ENCODE measurements at regions not wholly inside any gene's neighbourhood (a gene's known extent, or its start where the extent isn't known, plus 50 kb on each side); places are given as distances from the start of the nearest gene placed in this dataset.

- H3K27me3 ChIP-seq (ENCODE audit: control insufficient read depth in 1 of 2, insufficient read depth in 2 of 2, low read length in 2 of 2): no peaks in the 10 kb centered on the region
- H3K27ac ChIP-seq (ENCODE audit: extremely low read length, insufficient read depth, low read length): no peak overlapping the region
- ChIA-PET CTCF (ENCODE audit: low intra/inter-chr PET ratio, low total read pairs) (no interaction called here), POLR2A (no interaction called here)
- no peak for TF ChIP-seq ZNF761 (CRISPR knock-in tag; conservative IDR thresholded peaks at IDR 0.05)
- no peak for TF ChIP-seq MAFG (CRISPR knock-in tag; IDR thresholded peaks at IDR 0.05)
- TF ChIP-seq GFI1 (CRISPR knock-in tag; IDR thresholded peaks at IDR 0.05; ENCODE audit: borderline replicate concordance): no peak
- TF ChIP-seq JUNB (CRISPR knock-in tag; IDR thresholded peaks at IDR 0.05; ENCODE audit: borderline replicate concordance): no peak
- TF ChIP-seq, protein P1, sequence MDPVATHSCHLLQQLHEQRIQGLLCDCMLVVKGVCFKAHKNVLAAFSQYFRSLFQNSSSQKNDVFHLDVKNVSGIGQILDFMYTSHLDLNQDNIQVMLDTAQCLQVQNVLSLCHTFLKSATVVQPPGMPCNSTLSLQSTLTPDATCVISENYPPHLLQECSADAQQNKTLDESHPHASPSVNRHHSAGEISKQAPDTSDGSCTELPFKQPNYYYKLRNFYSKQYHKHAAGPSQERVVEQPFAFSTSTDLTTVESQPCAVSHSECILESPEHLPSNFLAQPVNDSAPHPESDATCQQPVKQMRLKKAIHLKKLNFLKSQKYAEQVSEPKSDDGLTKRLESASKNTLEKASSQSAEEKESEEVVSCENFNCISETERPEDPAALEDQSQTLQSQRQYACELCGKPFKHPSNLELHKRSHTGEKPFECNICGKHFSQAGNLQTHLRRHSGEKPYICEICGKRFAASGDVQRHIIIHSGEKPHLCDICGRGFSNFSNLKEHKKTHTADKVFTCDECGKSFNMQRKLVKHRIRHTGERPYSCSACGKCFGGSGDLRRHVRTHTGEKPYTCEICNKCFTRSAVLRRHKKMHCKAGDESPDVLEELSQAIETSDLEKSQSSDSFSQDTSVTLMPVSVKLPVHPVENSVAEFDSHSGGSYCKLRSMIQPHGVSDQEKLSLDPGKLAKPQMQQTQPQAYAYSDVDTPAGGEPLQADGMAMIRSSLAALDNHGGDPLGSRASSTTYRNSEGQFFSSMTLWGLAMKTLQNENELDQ (CRISPR knock-in tag; IDR thresholded peaks at IDR 0.05; ENCODE audit: borderline replicate concordance): no peak
- no peak for TF ChIP-seq EZH2 (conservative IDR thresholded peaks at IDR 0.05; ENCODE audit: low read depth, low read length)
- no peak for TF ChIP-seq ZNF574 (CRISPR knock-in tag; IDR thresholded peaks at IDR 0.05)
- no peak for TF ChIP-seq ZSCAN9 (CRISPR knock-in tag; IDR thresholded peaks at IDR 0.05; ENCODE audit: borderline replicate concordance)
- no peak for TF ChIP-seq GATAD1 (CRISPR knock-in tag; IDR thresholded peaks at IDR 0.05)
- no peak for TF ChIP-seq ZFP90 (CRISPR knock-in tag; IDR thresholded peaks at IDR 0.05; ENCODE audit: borderline replicate concordance)
- no peak for TF ChIP-seq NFE2L2 (IDR thresholded peaks at IDR 0.05; ENCODE audit: low read length)
- no peak for TF ChIP-seq MTA1 (CRISPR knock-in tag; IDR thresholded peaks at IDR 0.05; ENCODE audit: borderline replicate concordance)
- no peak for TF ChIP-seq ZNF205 (CRISPR knock-in tag; IDR thresholded peaks at IDR 0.05)
- TF ChIP-seq ZFP62 (CRISPR knock-in tag; IDR thresholded peaks at IDR 0.05): no peak
- TF ChIP-seq MEF2D (CRISPR knock-in tag; IDR thresholded peaks at IDR 0.05): no peak
- no peak for TF ChIP-seq HIVEP1 (CRISPR knock-in tag; IDR thresholded peaks at IDR 0.05)
- no peak for TF ChIP-seq KLF9 (CRISPR knock-in tag; IDR thresholded peaks at IDR 0.05; ENCODE audit: low read depth)
- no peak for DNase-seq (ENCODE audit: low spot score)
- in situ Hi-C loops (cut with HindIII; ENCODE audit: extremely low pct_ligation_motif_present, low pct_unique_long_range_greater_than_20kb) (no loop called here), intact Hi-C loops (cut with micrococcal nuclease; ENCODE audit: unreplicated experiment) (no loop called here)
- 11% methylated on average over 3 of the region's 3 CpGs for WGBS (ENCODE audit: low lambda C conversion rate)
- no peak for ATAC-seq
- H3K79me2 ChIP-seq (ENCODE audit: insufficient read depth, low read length): no peaks in the 10 kb centered on the region
- no peak overlapping the region for H3K4me2 ChIP-seq (ENCODE audit: low read depth, low read length)
- no peaks in the 10 kb centered on the region for H3K4me1 ChIP-seq (ENCODE audit: insufficient read depth, low read length)
- FAIRE-seq: no peak
- BruUV-seq (replicated peaks): no TSS peak
- no peak overlapping the region for H3K9ac ChIP-seq (ENCODE audit: insufficient read depth, low read depth, low read length)
- H3K36me3 ChIP-seq (replicated peaks in 1 of 2; ENCODE audit: control insufficient read depth in 1 of 2, insufficient read depth in 2 of 2, low read length in 2 of 2): no peaks in the 10 kb centered on the region
- H3K9me3 ChIP-seq (ENCODE audit: low read length): 0 out of 2 replicates have a peak, but pooled peaks cover 3% of the 10 kb centered on the region
- H2AFZ ChIP-seq (ENCODE audit: low read length): no peak overlapping the region
- H3K4me3 ChIP-seq (replicated peaks in 1 of 3; ENCODE audit: insufficient read depth in 1 of 3, low read depth in 2 of 3, low read length in 3 of 3): no peak overlapping the region
- no peaks in the 10 kb centered on the region for H4K20me1 ChIP-seq (ENCODE audit: insufficient read depth, low read length)
Observed at GRCh38 chr4:141919649-141920048, 283.3 kb downstream of the IL15 start.
